Naive B cell (primary cell): ENCODE measurements at regions not wholly inside any gene's neighbourhood (a gene's known extent, or its start where the extent isn't known, plus 50 kb on each side); places are given as distances from the start of the nearest gene placed in this dataset.

ENCODE experiments used
- ATAC-seq, 2 donors: fragments of 150-1000 bp; cut with Tn5 transposase; 2 replicates each; pipeline ENCODE4 v1.10.0; 2021; ENCODE audit warnings: low read depth in 2 of 2, mild to moderate bottlenecking in 2 of 2, moderate library complexity in 2 of 2
- DNase-seq: peaks from one replicate; pipeline ENCODE4 v3.0.0; 2022
- H3K27ac Mint-ChIP-seq, 6 donors: one replicate each; pipeline ENCODE4 v1.8.0; 2020 to 2022; ENCODE audit warnings: mild to moderate bottlenecking in 6 of 6, mixed read lengths in 6 of 6, moderate library complexity in 5 of 6, inconsistent platforms in 2 of 6
- H3K27me3 Mint-ChIP-seq, 3 donors: one replicate each; pipeline ENCODE4 v1.8.0; 2021 to 2022; ENCODE audit warnings: mixed read lengths in 3 of 3, mild to moderate bottlenecking in 1 of 3
- H3K36me3 Mint-ChIP-seq, 2 donors: one replicate each; pipeline ENCODE4 v1.8.0; 2020 to 2022; ENCODE audit warnings: mixed read lengths in 2 of 2, inconsistent platforms in 1 of 2, mild to moderate bottlenecking in 1 of 2
- H3K4me1 Mint-ChIP-seq, 3 donors: one replicate each; pipeline ENCODE4 v1.8.0; 2020 to 2022; ENCODE audit warnings: mixed read lengths in 3 of 3, inconsistent platforms in 1 of 3, mild to moderate bottlenecking in 1 of 3, moderate library complexity in 1 of 3
- H3K4me3 Mint-ChIP-seq, 8 donors: one replicate each; pipeline ENCODE4 v1.8.0; 2020 to 2022; ENCODE audit warnings: mild to moderate bottlenecking in 8 of 8, mixed read lengths in 8 of 8, moderate library complexity in 8 of 8, inconsistent platforms in 2 of 8
- H3K9me3 Mint-ChIP-seq, 7 donors: one replicate each; pipeline ENCODE4 v1.8.0; 2020 to 2022; ENCODE audit warnings: mixed read lengths in 7 of 7, mild to moderate bottlenecking in 5 of 7, inconsistent platforms in 2 of 7, moderate library complexity in 1 of 7

GRCh38 chr5:168147106-168147505 is 144.3 kb upstream of the WWC1 start:
- no peak for ATAC-seq
- peaks cover 0 to 5% (median 3%) of the 10 kb centered on the region in 7 donors for H3K9me3 Mint-ChIP-seq
- no peaks in the 10 kb centered on the region for H3K36me3 Mint-ChIP-seq
- no peaks in the 10 kb centered on the region for H3K4me1 Mint-ChIP-seq
- no peak overlapping the region for H3K27ac Mint-ChIP-seq
- no peak overlapping the region for H3K4me3 Mint-ChIP-seq
- no peak for DNase-seq
- peaks cover 0 to 7% (median 0%) of the 10 kb centered on the region in 3 donors for H3K27me3 Mint-ChIP-seq

- H3K27ac Mint-ChIP-seq = no peak overlapping the region
- H3K27me3 Mint-ChIP-seq = peaks cover 0 to 7% (median 0%) of the 10 kb centered on the region in 3 donors
- no peak overlapping the region for H3K4me3 Mint-ChIP-seq
- H3K36me3 Mint-ChIP-seq = no peaks in the 10 kb centered on the region
- ATAC-seq (no peak), DNase-seq (no peak)
- H3K9me3 Mint-ChIP-seq = peaks cover 0 to 5% (median 3%) of the 10 kb centered on the region in 7 donors
- no peaks in the 10 kb centered on the region for H3K4me1 Mint-ChIP-seq
Observed at GRCh38 chr5:168147568-168148360, 143.7 kb upstream of the WWC1 start.

- Mint-ChIP-seq H3K27me3 (peaks cover 0 to 7% (median 0%) of the 10 kb centered on the region in 3 donors), H3K9me3 (peaks cover 0 to 4% (median 2%) of the 10 kb centered on the region in 7 donors), H3K27ac (no peak overlapping the region), H3K36me3 (no peaks in the 10 kb centered on the region), H3K4me3 (no peak overlapping the region), H3K4me1 (no peaks in the 10 kb centered on the region)
- no peak for DNase-seq
- no peak for ATAC-seq
Observed at GRCh38 chr5:168151041-168151440, 140.4 kb upstream of the WWC1 start.

- Mint-ChIP-seq H3K4me3 (no peak overlapping the region), H3K36me3 (no peaks in the 10 kb centered on the region), H3K27ac (no peak overlapping the region), H3K4me1 (no peaks in the 10 kb centered on the region), H3K27me3 (peaks cover 0 to 11% (median 7%) of the 10 kb centered on the region in 3 donors), H3K9me3 (peaks cover 0 to 4% (median 0%) of the 10 kb centered on the region in 7 donors)
- ATAC-seq = no peak
- no peak for DNase-seq
Observed at GRCh38 chr5:168152660-168153059, 138.8 kb upstream of the WWC1 start.

- no peak for DNase-seq
- Mint-ChIP-seq H3K4me1 (no peaks in the 10 kb centered on the region), H3K4me3 (no peak overlapping the region), H3K27ac (no peak overlapping the region), H3K27me3 (peaks cover 0 to 13% (median 7%) of the 10 kb centered on the region in 3 donors), H3K9me3 (peaks cover 0 to 4% (median 0%) of the 10 kb centered on the region in 7 donors), H3K36me3 (no peaks in the 10 kb centered on the region)
- ATAC-seq = no peak
Observed at GRCh38 chr5:168153263-168153875, 138.1 kb upstream of the WWC1 start.

GRCh38 chr5:168153876-168154270 is 137.6 kb upstream of the WWC1 start:
- no peak for DNase-seq
- H3K4me3 Mint-ChIP-seq = no peak overlapping the region

GRCh38 chr5:168155585-168155984 is 135.9 kb upstream of the WWC1 start:
- Mint-ChIP-seq H3K36me3 (no peaks in the 10 kb centered on the region), H3K9me3 (peaks cover 0 to 3% (median 0%) of the 10 kb centered on the region in 7 donors), H3K27ac (no peak overlapping the region), H3K27me3 (peaks cover 0 to 13% (median 0%) of the 10 kb centered on the region in 3 donors), H3K4me3 (no peak overlapping the region), H3K4me1 (no peaks in the 10 kb centered on the region)
- ATAC-seq = no peak
- DNase-seq = no peak

More at GRCh38 chr5:168153876-168154270, 137.6 kb upstream of the WWC1 start:
- no peaks in the 10 kb centered on the region for H3K4me1 Mint-ChIP-seq
- H3K36me3 Mint-ChIP-seq = no peaks in the 10 kb centered on the region
- ATAC-seq = no peak
- no peak overlapping the region for H3K27ac Mint-ChIP-seq
- H3K27me3 Mint-ChIP-seq = peaks cover 0 to 13% (median 7%) of the 10 kb centered on the region in 3 donors
- peaks cover 0 to 4% (median 0%) of the 10 kb centered on the region in 7 donors for H3K9me3 Mint-ChIP-seq

GRCh38 chr5:168156170-168156569 is 135.3 kb upstream of the WWC1 start:
- H3K27me3 Mint-ChIP-seq = peaks cover 0 to 13% (median 0%) of the 10 kb centered on the region in 3 donors
- no peaks in the 10 kb centered on the region for H3K4me1 Mint-ChIP-seq
- H3K36me3 Mint-ChIP-seq = no peaks in the 10 kb centered on the region
- H3K9me3 Mint-ChIP-seq = peaks cover 0 to 3% (median 0%) of the 10 kb centered on the region in 7 donors
- H3K4me3 Mint-ChIP-seq = no peak overlapping the region
- DNase-seq = no peak
- ATAC-seq = no peak
- no peak overlapping the region for H3K27ac Mint-ChIP-seq

- ATAC-seq = no peak
- H3K36me3 Mint-ChIP-seq = no peaks in the 10 kb centered on the region
- peaks cover 0 to 3% (median 0%) of the 10 kb centered on the region in 7 donors for H3K9me3 Mint-ChIP-seq
- H3K27ac Mint-ChIP-seq = peak overlapping the region in 2 of 6 donors; percentile 1 to 5
- H3K4me1 Mint-ChIP-seq = no peaks in the 10 kb centered on the region
- H3K4me3 Mint-ChIP-seq = no peak overlapping the region
- DNase-seq = no peak
- H3K27me3 Mint-ChIP-seq = peaks cover 0 to 13% (median 0%) of the 10 kb centered on the region in 3 donors
Observed at GRCh38 chr5:168157141-168157540, 134.3 kb upstream of the WWC1 start.

- DNase-seq (no peak), ATAC-seq (no peak)
- Mint-ChIP-seq H3K4me1 (no peaks in the 10 kb centered on the region), H3K27ac (peak overlapping the region in 1 of 6 donors; percentile 53), H3K36me3 (no peaks in the 10 kb centered on the region), H3K4me3 (peak overlapping the region in 1 of 8 donors; percentile 22), H3K9me3 (peaks cover 0 to 3% (median 0%) of the 10 kb centered on the region in 7 donors), H3K27me3 (peaks cover 0 to 13% (median 0%) of the 10 kb centered on the region in 3 donors)
Observed at GRCh38 chr5:168159425-168159824, 132.0 kb upstream of the WWC1 start.

GRCh38 chr5:168162464-168162863 is 129.0 kb upstream of the WWC1 start:
- H3K4me1 Mint-ChIP-seq = no peaks in the 10 kb centered on the region
- no peaks in the 10 kb centered on the region for H3K36me3 Mint-ChIP-seq
- DNase-seq = no peak
- no peak overlapping the region for H3K27ac Mint-ChIP-seq
- no peak for ATAC-seq
- H3K27me3 Mint-ChIP-seq = peaks cover 0 to 4% (median 0%) of the 10 kb centered on the region in 3 donors
- H3K4me3 Mint-ChIP-seq = no peak overlapping the region
- H3K9me3 Mint-ChIP-seq = no peaks in the 10 kb centered on the region

GRCh38 chr5:168163966-168164365 is 127.5 kb upstream of the WWC1 start:
- no peak for ATAC-seq
- no peaks in the 10 kb centered on the region for H3K36me3 Mint-ChIP-seq

GRCh38 chr5:168165221-168165914 is 126.1 kb upstream of the WWC1 start:
- no peak overlapping the region for H3K27ac Mint-ChIP-seq
- H3K9me3 Mint-ChIP-seq = peaks cover 0 to 2% (median 0%) of the 10 kb centered on the region in 7 donors
- no peaks in the 10 kb centered on the region for H3K36me3 Mint-ChIP-seq
- no peaks in the 10 kb centered on the region for H3K27me3 Mint-ChIP-seq
- DNase-seq (no peak), ATAC-seq (no peak)
- H3K4me1 Mint-ChIP-seq = no peaks in the 10 kb centered on the region
- no peak overlapping the region for H3K4me3 Mint-ChIP-seq

More at GRCh38 chr5:168163966-168164365, 127.5 kb upstream of the WWC1 start:
- Mint-ChIP-seq H3K27me3 (no peaks in the 10 kb centered on the region), H3K27ac (no peak overlapping the region), H3K4me1 (no peaks in the 10 kb centered on the region), H3K4me3 (no peak overlapping the region), H3K9me3 (no peaks in the 10 kb centered on the region)
- no peak for DNase-seq
